Uterus (tissue), 3 donors: ENCODE measurements at regions not wholly inside any gene's neighbourhood (a gene's known extent, or its start where the extent isn't known, plus 50 kb on each side); places are given as distances from the start of the nearest gene placed in this dataset.

Experiments used
- DNase-seq, 2 donors: peaks; one replicate each; pipeline ENCODE4 v3.0.0-alpha.2; 2019 to 2020
- H3K27ac ChIP-seq, 2 donors: fragments of 200-600 bp; sonication (generic); 1 replicate in 1 of 2; 2 replicates in 1 of 2; pipeline ENCODE4 v1.5.1; 2016 to 2018
- H3K27me3 ChIP-seq, 2 donors: fragments of 200-600 bp; sonication (generic); one replicate each; pipeline ENCODE4 v1.5.1; 2018 to 2019; ENCODE audit warnings: control low read depth in 1 of 2
- H3K36me3 ChIP-seq, 2 donors: fragments of 200-600 bp; sonication (generic); one replicate each; pipeline ENCODE4 v1.5.1; 2019; ENCODE audit warnings: control low read depth in 1 of 2
- H3K4me1 ChIP-seq, 2 donors: fragments of 200-600 bp; sonication (generic); one replicate each; pipeline ENCODE4 v1.5.1; 2018 to 2019; ENCODE audit warnings: control low read depth in 1 of 2
- H3K4me3 ChIP-seq, 2 donors: fragments of 200-600 bp; sonication (generic); 1 replicate in 1 of 2; 2 replicates in 1 of 2; pipeline ENCODE4 v1.5.1; 2018 to 2019; ENCODE audit warnings: mild to moderate bottlenecking in 1 of 2
- H3K9me3 ChIP-seq, 2 donors: fragments of 200-600 bp; sonication (generic); one replicate each; pipeline ENCODE4 v1.5.1; 2019; ENCODE audit warnings: control low read depth in 1 of 2
- CTCF ChIP-seq, 4 experiments: fragments of 200-600 bp in 2 of 4; fragments of 450-650 bp in 2 of 4; sonication (generic) in 2 of 4; IDR thresholded peaks; one replicate each; pipeline ENCODE4 v1.5.1; 2016 to 2019; ENCODE audit warnings: antibody characterized with exemption in 4 of 4, mild to moderate bottlenecking in 2 of 4, moderate library complexity in 1 of 4
- POLR2A ChIP-seq, 2 donors: fragments of 450-650 bp; IDR thresholded peaks; one replicate each; pipeline ENCODE4 v1.6.1; 2016; ENCODE audit warnings: antibody characterized with exemption in 2 of 2, mild to moderate bottlenecking in 1 of 2, moderate library complexity in 1 of 2
- intact Hi-C: fragments of 100-400 bp; cut with DNase I; formaldehyde crosslinking; loops from one replicate; pipeline ENCODE4 v1.15.1; 2023; ENCODE audit warnings: low total_unique reads
- donor health status: DM: yes; HTN: yes; CAD: no.

DNA sequence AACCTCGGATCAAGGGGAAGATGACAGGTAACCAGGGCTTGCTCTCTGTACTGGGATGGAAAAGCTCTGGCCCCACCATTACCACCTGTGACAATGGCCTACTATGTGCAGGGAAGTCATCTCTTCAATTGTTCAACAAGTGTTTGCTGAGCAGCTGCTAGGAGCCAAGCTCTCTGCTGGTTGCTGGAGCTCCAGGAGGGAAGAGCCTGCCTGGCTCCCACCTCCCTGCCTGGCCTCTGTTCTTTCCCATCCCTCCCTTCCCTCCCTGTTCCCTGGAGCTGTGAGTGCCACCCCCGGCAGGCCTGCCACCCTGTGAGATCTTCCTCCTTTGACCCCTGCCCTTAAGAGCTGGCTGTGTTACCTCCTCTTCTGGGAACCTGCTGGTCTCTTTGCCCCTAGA, 59.7 kb upstream of the IER5L start:
- intact Hi-C loops: no loop called here
- Histone ChIP-seq H3K27ac (peak overlapping the region; percentile 66 to 73), H3K4me1 (peaks cover 0 to 7% of the 10 kb centered on the region in 2 donors), H3K4me3 (no peak overlapping the region), H3K27me3 (no peaks in the 10 kb centered on the region), H3K9me3 (no peaks in the 10 kb centered on the region), H3K36me3 (no peaks in the 10 kb centered on the region)
- TF ChIP-seq CTCF (IDR thresholded peaks at IDR 0.05) (no peak), POLR2A (IDR thresholded peaks at IDR 0.05) (no peak)
- DNase-seq: no peak

- peak overlapping the region; percentile 66 to 73 for H3K27ac ChIP-seq
- H3K9me3 ChIP-seq: no peaks in the 10 kb centered on the region
- no peaks in the 10 kb centered on the region for H3K27me3 ChIP-seq
- TF ChIP-seq POLR2A (IDR thresholded peaks at IDR 0.05): peak in 1 of 2 donors; percentile 10
- no peak for TF ChIP-seq CTCF (IDR thresholded peaks at IDR 0.05)
- peaks cover 0 to 7% of the 10 kb centered on the region in 2 donors for H3K4me1 ChIP-seq
- H3K36me3 ChIP-seq: no peaks in the 10 kb centered on the region
- H3K4me3 ChIP-seq: peak overlapping the region in 1 of 2 donors; percentile 11
- peak; percentile 67 to 73 for DNase-seq
- intact Hi-C loops: no loop called here
These were observed 59.1 kb upstream of the IER5L start for GRCh38 chr9:129237164-129237611.

DNA sequence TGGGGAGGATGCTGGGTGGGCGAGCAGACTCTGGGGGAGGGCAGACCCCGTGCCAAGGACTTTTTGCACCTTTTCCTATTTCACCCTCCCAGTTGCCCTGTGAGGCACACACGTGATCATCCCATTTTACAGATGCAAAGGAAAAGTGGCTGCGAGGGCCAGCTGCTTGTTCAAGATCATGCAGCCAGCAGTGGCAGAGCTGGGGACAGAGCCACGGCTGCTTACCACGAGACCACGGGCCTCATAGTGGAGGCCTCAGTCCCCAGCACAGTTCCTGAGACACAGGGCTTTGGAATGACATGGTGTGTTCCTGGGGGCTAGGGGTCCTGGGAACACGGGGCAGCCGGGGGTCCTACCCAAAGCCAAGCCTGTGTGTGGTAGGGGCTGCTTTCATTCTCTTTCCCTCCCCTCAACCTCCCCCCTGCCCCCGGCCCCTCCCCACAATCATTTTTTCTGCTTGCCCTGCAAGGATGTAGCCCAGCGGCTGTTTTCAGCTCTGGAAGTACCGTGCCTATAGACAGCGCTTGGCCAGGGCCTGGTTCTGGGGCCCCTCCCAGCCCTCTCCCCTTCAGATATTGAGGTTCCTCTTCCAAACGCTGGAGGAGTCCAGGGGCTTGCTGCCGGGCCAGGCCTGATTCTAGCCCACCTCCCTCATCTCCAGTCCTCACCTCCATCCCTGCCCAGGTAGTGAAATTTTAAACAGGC, 58.5 kb upstream of the IER5L start:
- H3K27ac ChIP-seq: peak overlapping the region; percentile 66 to 73
- H3K9me3 ChIP-seq: no peaks in the 10 kb centered on the region
- no peaks in the 10 kb centered on the region for H3K36me3 ChIP-seq
- no peak for TF ChIP-seq POLR2A (IDR thresholded peaks at IDR 0.05)
- no peak for TF ChIP-seq CTCF (IDR thresholded peaks at IDR 0.05)
- H3K27me3 ChIP-seq: no peaks in the 10 kb centered on the region
- H3K4me1 ChIP-seq: peaks cover 0 to 7% of the 10 kb centered on the region in 2 donors
- intact Hi-C loops: no loop called here
- H3K4me3 ChIP-seq: peak overlapping the region in 1 of 2 donors; percentile 11
- no peak for DNase-seq

DNA sequence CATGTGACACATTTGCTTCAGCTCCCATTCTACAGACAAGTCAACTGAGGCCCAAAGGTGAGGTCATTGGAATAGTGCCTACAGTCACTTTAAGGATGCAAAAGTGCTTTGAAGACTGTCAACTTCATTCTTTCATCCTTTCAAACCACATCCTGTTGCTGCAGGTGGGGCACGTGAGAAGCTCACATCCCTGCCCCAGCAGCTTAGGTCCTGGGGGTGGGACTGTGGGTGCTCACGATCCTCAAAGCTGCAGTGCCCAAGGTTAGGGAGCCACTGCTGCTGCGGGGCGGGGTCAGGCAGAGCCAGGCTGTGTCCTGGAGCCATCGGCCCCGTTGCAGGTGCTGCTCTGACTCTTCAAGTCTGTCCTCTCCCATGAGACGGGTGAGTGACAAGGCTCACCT, 57.9 kb upstream of the IER5L start:
- no peak overlapping the region for H3K4me3 ChIP-seq
- DNase-seq: no peak
- no peaks in the 10 kb centered on the region for H3K9me3 ChIP-seq
- H3K27me3 ChIP-seq: no peaks in the 10 kb centered on the region
- H3K27ac ChIP-seq: no peak overlapping the region
- intact Hi-C loops: no loop called here
- TF ChIP-seq POLR2A (IDR thresholded peaks at IDR 0.05) (no peak), CTCF (IDR thresholded peaks at IDR 0.05) (no peak)
- H3K4me1 ChIP-seq: peaks cover 0 to 7% of the 10 kb centered on the region in 2 donors
- H3K36me3 ChIP-seq: no peaks in the 10 kb centered on the region

DNA sequence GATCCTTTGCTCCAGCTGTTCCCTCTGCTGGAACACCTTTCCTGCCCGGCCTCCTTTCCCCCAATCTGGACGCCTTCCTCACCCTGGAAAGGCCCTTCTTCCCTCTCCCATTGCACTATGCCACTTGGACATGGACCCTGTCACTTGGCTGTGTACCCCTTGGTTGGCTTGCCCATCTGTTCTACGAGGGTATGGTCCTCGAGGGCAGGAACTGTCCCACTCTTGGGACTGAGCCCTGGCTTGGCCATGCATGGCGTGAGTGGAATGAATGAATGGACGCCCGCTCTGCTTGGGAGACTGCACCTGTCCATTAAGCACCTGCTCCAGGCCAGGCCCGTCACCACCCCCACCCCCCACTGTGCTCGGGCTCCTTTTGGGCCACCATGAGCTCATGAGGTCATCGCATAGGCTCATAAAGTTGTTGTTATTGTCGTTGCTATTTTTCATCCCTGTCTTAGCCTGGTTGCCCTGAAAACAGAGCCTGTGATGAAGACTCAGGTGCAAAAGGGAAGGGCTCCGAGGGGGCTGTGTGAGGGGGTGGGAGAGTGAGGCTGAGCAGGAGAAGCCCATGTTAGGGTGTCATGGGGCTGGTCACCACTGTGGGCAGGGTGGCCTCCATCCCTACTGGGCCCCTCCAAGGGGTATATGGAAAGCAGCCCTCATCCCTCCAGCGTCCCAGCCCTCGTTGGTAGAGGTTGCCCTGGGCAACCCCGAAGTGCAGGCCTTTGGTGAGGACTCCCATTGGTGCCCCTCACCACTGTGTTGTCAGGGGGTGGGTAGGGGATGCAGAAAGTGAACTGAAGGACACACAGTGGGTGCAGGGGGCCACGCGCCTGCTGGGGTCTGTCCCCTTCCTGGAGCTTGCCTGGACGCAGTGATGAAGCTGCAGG, 57.2 kb upstream of the IER5L start:
- Histone ChIP-seq H3K27me3 (no peaks in the 10 kb centered on the region), H3K36me3 (no peaks in the 10 kb centered on the region), H3K4me1 (peaks cover 0 to 7% of the 10 kb centered on the region in 2 donors), H3K4me3 (no peak overlapping the region), H3K9me3 (no peaks in the 10 kb centered on the region), H3K27ac (no peak overlapping the region)
- intact Hi-C loops: no loop called here
- DNase-seq: peak in 1 of 2 donors; percentile 11
- TF ChIP-seq CTCF (IDR thresholded peaks at IDR 0.05) (no peak), POLR2A (IDR thresholded peaks at IDR 0.05) (no peak)
